ENCODE measurements at regions not wholly inside any gene's neighbourhood (a gene's known extent, or its start where the extent isn't known, plus 50 kb on each side); places are given as distances from the start of the nearest gene placed in this dataset.

DNA sequence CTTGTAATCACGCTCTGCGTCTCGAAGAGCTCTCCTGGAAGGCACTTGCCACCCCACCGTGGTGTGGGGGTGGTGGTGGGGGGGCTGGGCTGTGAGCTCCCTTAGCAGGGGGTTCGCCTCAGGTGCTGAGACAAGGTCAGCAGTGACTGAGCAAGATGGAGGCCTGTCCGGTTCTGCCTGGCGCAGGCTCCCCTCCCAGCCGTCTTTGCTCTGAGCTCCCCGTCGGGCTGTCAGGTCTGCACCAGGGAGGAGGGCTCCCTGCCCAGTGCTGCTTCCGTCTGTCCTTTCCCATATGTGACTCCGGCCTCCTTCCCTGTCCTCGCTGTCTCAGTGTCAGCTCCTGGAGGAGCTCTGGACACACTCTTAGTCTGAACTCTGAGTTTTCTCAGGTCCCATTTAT, 80.0 kb downstream of the PLXNA1 start:
- TF ChIP-seq JUND (IDR thresholded peaks at IDR 0.05): no peak
- no peak for TF ChIP-seq EGR1 (IDR thresholded peaks at IDR 0.05; ENCODE audit: low read depth in 2 of 2)
- 80% methylated on average over 13 of the region's 13 CpGs for whole genome bisulfite sequencing
- no peak for DNase-seq (ENCODE audit: low spot score)
- Histone ChIP-seq H3K27me3 (ENCODE audit: control insufficient read depth in 4 of 4, insufficient read depth in 4 of 4, low read length in 3 of 4) (peaks cover 0 to 3% (median 1%) of the 10 kb centered on the region in 4 donors), H3K4me1 (ENCODE audit: control insufficient read depth in 4 of 4, insufficient read depth in 4 of 4, low read length in 3 of 4) (no peaks in the 10 kb centered on the region), H3K9me3 (ENCODE audit: control insufficient read depth in 4 of 4, low read length in 3 of 4) (peaks cover 2 to 7% (median 2%) of the 10 kb centered on the region in 4 donors), H3K9ac (ENCODE audit: low read depth in 1 of 2, low read length in 2 of 2) (no peak overlapping the region), H3K27ac (ENCODE audit: low read depth in 1 of 2, low read length in 2 of 2) (no peak overlapping the region), H3K36me3 (ENCODE audit: control insufficient read depth in 4 of 4, insufficient read depth in 3 of 4, low read depth in 1 of 4, low read length in 3 of 4) (no peaks in the 10 kb centered on the region), H3K4me3 (ENCODE audit: low read depth in 1 of 3, low read length in 3 of 3) (no peak overlapping the region)

DNA sequence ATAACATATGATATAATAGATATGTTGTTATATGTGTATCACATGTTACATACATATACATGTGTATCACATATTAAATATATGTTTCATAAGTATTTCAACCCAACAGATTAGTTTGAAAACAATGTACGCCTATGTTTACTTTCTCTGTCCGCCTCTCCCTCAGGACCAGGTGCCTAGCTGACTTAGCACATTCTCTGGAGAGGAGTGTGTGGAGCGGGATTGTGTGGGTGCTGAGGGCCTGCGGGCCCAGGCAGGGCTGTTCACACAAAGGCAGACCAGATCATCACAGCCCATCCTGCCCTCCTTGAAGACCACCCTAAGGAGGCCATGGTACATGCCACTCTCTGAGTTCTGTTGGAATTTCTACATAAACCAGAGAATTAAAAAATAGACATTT, 81.0 kb downstream of the PLXNA1 start:
- Histone ChIP-seq H3K9me3 (ENCODE audit: control insufficient read depth in 4 of 4, low read length in 3 of 4) (peaks cover 0 to 4% (median 2%) of the 10 kb centered on the region in 4 donors), H3K9ac (ENCODE audit: low read depth in 1 of 2, low read length in 2 of 2) (no peak overlapping the region), H3K27me3 (ENCODE audit: control insufficient read depth in 4 of 4, insufficient read depth in 4 of 4, low read length in 3 of 4) (peaks cover 0 to 3% (median 1%) of the 10 kb centered on the region in 4 donors), H3K4me3 (ENCODE audit: low read depth in 1 of 3, low read length in 3 of 3) (no peak overlapping the region), H3K4me1 (ENCODE audit: control insufficient read depth in 4 of 4, insufficient read depth in 4 of 4, low read length in 3 of 4) (no peaks in the 10 kb centered on the region), H3K36me3 (ENCODE audit: control insufficient read depth in 4 of 4, insufficient read depth in 3 of 4, low read depth in 1 of 4, low read length in 3 of 4) (no peaks in the 10 kb centered on the region), H3K27ac (ENCODE audit: low read depth in 1 of 2, low read length in 2 of 2) (no peak overlapping the region)
- TF ChIP-seq RXRA (IDR thresholded peaks at IDR 0.05): no peak
- TF ChIP-seq, protein P1, sequence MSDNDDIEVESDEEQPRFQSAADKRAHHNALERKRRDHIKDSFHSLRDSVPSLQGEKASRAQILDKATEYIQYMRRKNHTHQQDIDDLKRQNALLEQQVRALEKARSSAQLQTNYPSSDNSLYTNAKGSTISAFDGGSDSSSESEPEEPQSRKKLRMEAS (IDR thresholded peaks at IDR 0.05): no peak
- no peak for TF ChIP-seq HNF4A (conservative IDR thresholded peaks at IDR 0.05)
- no peak for TF ChIP-seq GABPA (IDR thresholded peaks at IDR 0.05 in 1 of 2, conservative IDR thresholded peaks at IDR 0.05 in 1 of 2)
- TF ChIP-seq, protein P2, sequence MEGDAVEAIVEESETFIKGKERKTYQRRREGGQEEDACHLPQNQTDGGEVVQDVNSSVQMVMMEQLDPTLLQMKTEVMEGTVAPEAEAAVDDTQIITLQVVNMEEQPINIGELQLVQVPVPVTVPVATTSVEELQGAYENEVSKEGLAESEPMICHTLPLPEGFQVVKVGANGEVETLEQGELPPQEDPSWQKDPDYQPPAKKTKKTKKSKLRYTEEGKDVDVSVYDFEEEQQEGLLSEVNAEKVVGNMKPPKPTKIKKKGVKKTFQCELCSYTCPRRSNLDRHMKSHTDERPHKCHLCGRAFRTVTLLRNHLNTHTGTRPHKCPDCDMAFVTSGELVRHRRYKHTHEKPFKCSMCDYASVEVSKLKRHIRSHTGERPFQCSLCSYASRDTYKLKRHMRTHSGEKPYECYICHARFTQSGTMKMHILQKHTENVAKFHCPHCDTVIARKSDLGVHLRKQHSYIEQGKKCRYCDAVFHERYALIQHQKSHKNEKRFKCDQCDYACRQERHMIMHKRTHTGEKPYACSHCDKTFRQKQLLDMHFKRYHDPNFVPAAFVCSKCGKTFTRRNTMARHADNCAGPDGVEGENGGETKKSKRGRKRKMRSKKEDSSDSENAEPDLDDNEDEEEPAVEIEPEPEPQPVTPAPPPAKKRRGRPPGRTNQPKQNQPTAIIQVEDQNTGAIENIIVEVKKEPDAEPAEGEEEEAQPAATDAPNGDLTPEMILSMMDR (IDR thresholded peaks at IDR 0.05; ENCODE audit: low read depth, low read length, missing input control): no peak
- TF ChIP-seq, protein P3, sequence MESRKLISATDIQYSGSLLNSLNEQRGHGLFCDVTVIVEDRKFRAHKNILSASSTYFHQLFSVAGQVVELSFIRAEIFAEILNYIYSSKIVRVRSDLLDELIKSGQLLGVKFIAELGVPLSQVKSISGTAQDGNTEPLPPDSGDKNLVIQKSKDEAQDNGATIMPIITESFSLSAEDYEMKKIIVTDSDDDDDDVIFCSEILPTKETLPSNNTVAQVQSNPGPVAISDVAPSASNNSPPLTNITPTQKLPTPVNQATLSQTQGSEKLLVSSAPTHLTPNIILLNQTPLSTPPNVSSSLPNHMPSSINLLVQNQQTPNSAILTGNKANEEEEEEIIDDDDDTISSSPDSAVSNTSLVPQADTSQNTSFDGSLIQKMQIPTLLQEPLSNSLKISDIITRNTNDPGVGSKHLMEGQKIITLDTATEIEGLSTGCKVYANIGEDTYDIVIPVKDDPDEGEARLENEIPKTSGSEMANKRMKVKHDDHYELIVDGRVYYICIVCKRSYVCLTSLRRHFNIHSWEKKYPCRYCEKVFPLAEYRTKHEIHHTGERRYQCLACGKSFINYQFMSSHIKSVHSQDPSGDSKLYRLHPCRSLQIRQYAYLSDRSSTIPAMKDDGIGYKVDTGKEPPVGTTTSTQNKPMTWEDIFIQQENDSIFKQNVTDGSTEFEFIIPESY (IDR thresholded peaks at IDR 0.05): no peak
- TF ChIP-seq EGR1 (IDR thresholded peaks at IDR 0.05; ENCODE audit: low read depth in 2 of 2): no peak
- TF ChIP-seq FOXA1 (IDR thresholded peaks at IDR 0.05): no peak
- TF ChIP-seq SP1 (IDR thresholded peaks at IDR 0.05): no peak
- no peak for TF ChIP-seq NR2F2 (IDR thresholded peaks at IDR 0.05)
- no peak for TF ChIP-seq YY1 (IDR thresholded peaks at IDR 0.05)
- TF ChIP-seq HNF4G (IDR thresholded peaks at IDR 0.05): no peak
- no peak for TF ChIP-seq RAD21 (IDR thresholded peaks at IDR 0.05)
- no peak for TF ChIP-seq FOXA2 (IDR thresholded peaks at IDR 0.05)
- TF ChIP-seq TAF1 (conservative IDR thresholded peaks at IDR 0.05): no peak
- TF ChIP-seq, protein P4, sequence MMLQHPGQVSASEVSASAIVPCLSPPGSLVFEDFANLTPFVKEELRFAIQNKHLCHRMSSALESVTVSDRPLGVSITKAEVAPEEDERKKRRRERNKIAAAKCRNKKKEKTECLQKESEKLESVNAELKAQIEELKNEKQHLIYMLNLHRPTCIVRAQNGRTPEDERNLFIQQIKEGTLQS (IDR thresholded peaks at IDR 0.05): no peak
- TF ChIP-seq JUND (IDR thresholded peaks at IDR 0.05): no peak
- no peak for TF ChIP-seq REST (IDR thresholded peaks at IDR 0.05)
- DNase-seq (ENCODE audit: low spot score): no peak
- 92% methylated on average over 4 of the region's 4 CpGs for WGBS
